ENCODE measurements at regions not wholly inside any gene's neighbourhood (a gene's known extent, or its start where the extent isn't known, plus 50 kb on each side); places are given as distances from the start of the nearest gene placed in this dataset.

DNA sequence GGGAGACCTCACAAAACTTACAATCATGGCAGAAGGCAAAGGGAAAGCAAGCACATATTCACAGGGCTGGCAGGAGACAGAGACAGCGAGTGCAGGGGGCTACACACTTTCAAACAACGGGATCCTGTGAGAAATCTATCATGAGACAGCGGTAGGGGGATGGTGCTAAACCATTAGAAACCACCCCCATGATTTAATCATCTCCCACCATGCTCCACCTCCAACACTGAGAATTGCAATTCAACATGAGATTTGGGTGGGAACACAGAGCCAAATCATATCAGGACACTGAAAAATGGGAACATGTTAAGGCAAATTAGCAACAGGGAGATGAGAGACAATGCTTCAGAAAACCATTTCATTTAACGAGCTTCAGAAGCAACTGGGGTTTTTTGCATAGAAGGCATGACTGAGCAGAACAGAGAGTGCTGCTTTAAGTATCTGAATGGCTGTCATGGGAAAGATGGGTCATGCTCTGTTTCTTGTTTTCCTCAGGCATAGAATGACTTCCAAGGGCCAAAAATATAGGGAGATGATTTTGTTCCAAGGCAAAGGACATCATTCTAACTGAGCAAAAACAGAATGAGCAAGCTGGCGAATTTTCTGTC is 100.8 kb upstream of the MAP2 start:
- H2AFZ ChIP-seq, result peak overlapping the region; percentile 7
- H3K4me1 ChIP-seq, result no peaks in the 10 kb centered on the region
- H3K27me3 ChIP-seq (ENCODE audit: control insufficient read depth, insufficient read depth, low read length), result no peaks in the 10 kb centered on the region
- no peaks in the 10 kb centered on the region for H3K9me3 ChIP-seq (ENCODE audit: control insufficient read depth, low read length)
- no peaks in the 10 kb centered on the region for H3K36me3 ChIP-seq (ENCODE audit: control insufficient read depth, insufficient read depth, low read length)
- TF ChIP-seq, protein P1, sequence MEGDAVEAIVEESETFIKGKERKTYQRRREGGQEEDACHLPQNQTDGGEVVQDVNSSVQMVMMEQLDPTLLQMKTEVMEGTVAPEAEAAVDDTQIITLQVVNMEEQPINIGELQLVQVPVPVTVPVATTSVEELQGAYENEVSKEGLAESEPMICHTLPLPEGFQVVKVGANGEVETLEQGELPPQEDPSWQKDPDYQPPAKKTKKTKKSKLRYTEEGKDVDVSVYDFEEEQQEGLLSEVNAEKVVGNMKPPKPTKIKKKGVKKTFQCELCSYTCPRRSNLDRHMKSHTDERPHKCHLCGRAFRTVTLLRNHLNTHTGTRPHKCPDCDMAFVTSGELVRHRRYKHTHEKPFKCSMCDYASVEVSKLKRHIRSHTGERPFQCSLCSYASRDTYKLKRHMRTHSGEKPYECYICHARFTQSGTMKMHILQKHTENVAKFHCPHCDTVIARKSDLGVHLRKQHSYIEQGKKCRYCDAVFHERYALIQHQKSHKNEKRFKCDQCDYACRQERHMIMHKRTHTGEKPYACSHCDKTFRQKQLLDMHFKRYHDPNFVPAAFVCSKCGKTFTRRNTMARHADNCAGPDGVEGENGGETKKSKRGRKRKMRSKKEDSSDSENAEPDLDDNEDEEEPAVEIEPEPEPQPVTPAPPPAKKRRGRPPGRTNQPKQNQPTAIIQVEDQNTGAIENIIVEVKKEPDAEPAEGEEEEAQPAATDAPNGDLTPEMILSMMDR (IDR thresholded peaks at IDR 0.05), result no peak
- H3K27ac ChIP-seq, result no peak overlapping the region
- H3K4me3 ChIP-seq (ENCODE audit: low read depth, low read length), result no peak overlapping the region
- H3K79me2 ChIP-seq, result no peaks in the 10 kb centered on the region
- no peak overlapping the region for H3K4me2 ChIP-seq (ENCODE audit: low read length)
- no peak overlapping the region for H3K9ac ChIP-seq

DNA sequence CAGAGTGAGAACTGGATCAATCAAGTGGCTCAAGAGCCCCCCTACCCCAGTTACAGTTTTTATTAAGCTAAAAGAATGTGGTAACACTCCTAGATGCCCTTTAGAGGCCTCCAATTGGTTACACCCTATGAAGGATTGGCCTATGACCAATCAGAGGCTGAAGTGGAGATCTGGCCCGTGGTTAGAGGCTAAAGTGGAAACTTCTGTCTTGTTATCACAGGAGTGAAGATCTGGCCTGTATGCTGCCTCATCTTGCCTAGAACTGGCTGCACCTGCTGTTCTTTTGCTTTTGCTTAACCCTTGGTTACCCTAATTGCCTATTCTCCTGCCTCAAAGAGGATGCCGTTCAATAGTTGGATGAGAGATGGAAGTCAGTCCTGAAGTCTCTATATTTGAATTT is 100.1 kb upstream of the MAP2 start:
- no peak overlapping the region for H3K9ac ChIP-seq

GRCh38 chr2:209324281-209324680 is 99.6 kb upstream of the MAP2 start:
- H3K27ac ChIP-seq, result no peak overlapping the region
- TF ChIP-seq, protein P1 (IDR thresholded peaks at IDR 0.05), result no peak
- no peaks in the 10 kb centered on the region for H3K4me1 ChIP-seq
- no peak overlapping the region for H2AFZ ChIP-seq
- no peak overlapping the region for H3K4me3 ChIP-seq (ENCODE audit: low read depth, low read length)
- H3K27me3 ChIP-seq (ENCODE audit: control insufficient read depth, insufficient read depth, low read length), result no peaks in the 10 kb centered on the region
- H3K79me2 ChIP-seq, result no peaks in the 10 kb centered on the region
- no peak overlapping the region for H3K4me2 ChIP-seq (ENCODE audit: low read length)
- H3K9ac ChIP-seq, result no peak overlapping the region
- no peaks in the 10 kb centered on the region for H3K36me3 ChIP-seq (ENCODE audit: control insufficient read depth, insufficient read depth, low read length)
- no peaks in the 10 kb centered on the region for H3K9me3 ChIP-seq (ENCODE audit: control insufficient read depth, low read length)

More for the DNA sequence above, 100.1 kb upstream of the MAP2 start:
- Histone ChIP-seq H2AFZ (peak overlapping the region; percentile 7), H3K9me3 (ENCODE audit: control insufficient read depth, low read length) (no peaks in the 10 kb centered on the region), H3K4me2 (ENCODE audit: low read length) (no peak overlapping the region), H3K36me3 (ENCODE audit: control insufficient read depth, insufficient read depth, low read length) (no peaks in the 10 kb centered on the region), H3K79me2 (no peaks in the 10 kb centered on the region), H3K27me3 (ENCODE audit: control insufficient read depth, insufficient read depth, low read length) (no peaks in the 10 kb centered on the region), H3K27ac (no peak overlapping the region), H3K4me1 (no peaks in the 10 kb centered on the region), H3K4me3 (ENCODE audit: low read depth, low read length) (no peak overlapping the region)
- TF ChIP-seq, protein P1 (IDR thresholded peaks at IDR 0.05), result no peak

GRCh38 chr2:209331291-209331844 is 92.5 kb upstream of the MAP2 start:
- no peak overlapping the region for H3K4me2 ChIP-seq (ENCODE audit: low read length)
- H3K9me3 ChIP-seq (ENCODE audit: control insufficient read depth, low read length), result no peaks in the 10 kb centered on the region
- no peaks in the 10 kb centered on the region for H3K36me3 ChIP-seq (ENCODE audit: control insufficient read depth, insufficient read depth, low read length)
- H2AFZ ChIP-seq, result no peak overlapping the region
- H3K27ac ChIP-seq, result no peak overlapping the region
- no peak overlapping the region for H3K4me3 ChIP-seq (ENCODE audit: low read depth, low read length)
- no peak overlapping the region for H3K9ac ChIP-seq
- no peaks in the 10 kb centered on the region for H3K79me2 ChIP-seq
- H3K27me3 ChIP-seq (ENCODE audit: control insufficient read depth, insufficient read depth, low read length), result no peaks in the 10 kb centered on the region
- TF ChIP-seq, protein P1 (IDR thresholded peaks at IDR 0.05), result peak; percentile 18
- H3K4me1 ChIP-seq, result no peaks in the 10 kb centered on the region
